Uterus (tissue), 2 donors: ENCODE measurements at regions not wholly inside any gene's neighbourhood (a gene's known extent, or its start where the extent isn't known, plus 50 kb on each side); places are given as distances from the start of the nearest gene placed in this dataset.

Experiments used
- CTCF ChIP-seq, 4 experiments: fragments of 200-600 bp in 2 of 4; fragments of 450-650 bp in 2 of 4; sonication (generic) in 2 of 4; IDR thresholded peaks; one replicate each; pipeline ENCODE4 v1.5.1; 2016 to 2019; ENCODE audit warnings: antibody characterized with exemption in 4 of 4, mild to moderate bottlenecking in 2 of 4, moderate library complexity in 1 of 4
- POLR2A ChIP-seq, 2 donors: fragments of 450-650 bp; IDR thresholded peaks; one replicate each; pipeline ENCODE4 v1.6.1; 2016; ENCODE audit warnings: antibody characterized with exemption in 2 of 2, mild to moderate bottlenecking in 1 of 2, moderate library complexity in 1 of 2

GRCh38 chr6:140376209-140376608, 1001.8 kb upstream of the CITED2 start:
- TF ChIP-seq CTCF (IDR thresholded peaks at IDR 0.05) (no peak), POLR2A (IDR thresholded peaks at IDR 0.05) (no peak)
